COLO668 (cell line): ENCODE measurements at regions not wholly inside any gene's neighbourhood (a gene's known extent, or its start where the extent isn't known, plus 50 kb on each side); places are given as distances from the start of the nearest gene placed in this dataset.
A peak's percentile ranks its signal among the peaks of the same experiment; 100 is the strongest.

Experiments used
- DNase-seq: peaks from one replicate; lab custom pipeline; 2025; ENCODE audit not compliant: unreplicated experiment; lab: John Stamatoyannopoulos, UW

- DNase-seq, result no peak
Measured at GRCh38 chr2:217722883-217723472, 279.8 kb downstream of the TNS1 start.

GRCh38 chr2:217717646-217718045, 285.1 kb downstream of the TNS1 start:
- no peak for DNase-seq

- DNase-seq, result no peak
Measured at GRCh38 chr2:217715484-217715883, 287.3 kb downstream of the TNS1 start.

GRCh38 chr2:217714287-217714751, 288.5 kb downstream of the TNS1 start:
- no peak for DNase-seq

- peak; percentile 66 for DNase-seq
Measured at GRCh38 chr2:217713395-217714286, 289.2 kb downstream of the TNS1 start.

GRCh38 chr2:217712431-217712830, 290.4 kb downstream of the TNS1 start:
- DNase-seq, result no peak

- no peak for DNase-seq
Measured at GRCh38 chr2:217711188-217711587, 291.6 kb downstream of the TNS1 start.

- DNase-seq, result no peak
Measured at GRCh38 chr2:217710211-217710765, 292.5 kb downstream of the TNS1 start.

- no peak for DNase-seq
Measured at GRCh38 chr2:217709478-217710210, 293.2 kb downstream of the TNS1 start.

- no peak for DNase-seq
Measured at GRCh38 chr2:217707131-217707611, 295.6 kb downstream of the TNS1 start.

GRCh38 chr2:217706513-217706912, 296.3 kb downstream of the TNS1 start:
- DNase-seq, result no peak

- DNase-seq, result no peak
Measured at GRCh38 chr2:217706095-217706494, 296.7 kb downstream of the TNS1 start.

- no peak for DNase-seq
Measured at GRCh38 chr2:217705461-217705860, 297.3 kb downstream of the TNS1 start.

GRCh38 chr2:217703999-217704398, 298.8 kb downstream of the TNS1 start:
- DNase-seq, result no peak

GRCh38 chr2:217703102-217703501, 299.7 kb downstream of the TNS1 start:
- no peak for DNase-seq

GRCh38 chr2:217701622-217702021, 301.2 kb downstream of the TNS1 start:
- DNase-seq, result no peak

GRCh38 chr2:217698691-217699090, 304.1 kb downstream of the TNS1 start:
- DNase-seq, result no peak

- no peak for DNase-seq
Measured at GRCh38 chr2:217695033-217695520, 307.7 kb downstream of the TNS1 start.

- DNase-seq, result no peak
Measured at GRCh38 chr2:217694291-217694690, 308.5 kb downstream of the TNS1 start.

- no peak for DNase-seq
Measured at GRCh38 chr2:217693363-217693762, 309.4 kb downstream of the TNS1 start.
